GM23338 (cell line): ENCODE measurements at regions not wholly inside any gene's neighbourhood (a gene's known extent, or its start where the extent isn't known, plus 50 kb on each side); places are given as distances from the start of the nearest gene placed in this dataset.

Experiments used
- ATAC-seq: fragments of 200-7000 bp; cut with Tn5 transposase; 3 replicates; pipeline ENCODE4 v1.9.1; 2020
- DNase-seq: peaks from one replicate; pipeline ENCODE4 v3.0.0-alpha.2; 2015; ENCODE audit warnings: low spot score
- H2AFZ ChIP-seq: fragments of 200-600 bp; sonication (generic); 2 replicates; pipeline ENCODE4 v1.8.0; 2016; ENCODE audit warnings: antibody characterized with exemption, mild to moderate bottlenecking, moderate library complexity
- H3F3A ChIP-seq: fragments of 200-600 bp; sonication (generic); replicated peaks from 2 replicates; pipeline ENCODE4 v1.8.0; 2017; ENCODE audit warnings: antibody characterized with exemption, mixed run types, low read depth
- H3K27ac ChIP-seq: fragments of 200-600 bp; sonication (generic); 2 replicates; pipeline ENCODE4 v1.6.1; 2016; ENCODE audit warnings: low read depth
- H3K27me3 ChIP-seq: fragments of 200-600 bp; sonication (generic); 2 replicates; pipeline ENCODE4 v1.8.0; 2016; ENCODE audit warnings: mild to moderate bottlenecking, mixed run types, moderate library complexity; ENCODE audit not compliant: insufficient read depth
- H3K36me3 ChIP-seq: fragments of 200-600 bp; sonication (generic); 2 replicates; pipeline ENCODE4 v1.8.0; 2016; ENCODE audit warnings: mild to moderate bottlenecking; ENCODE audit not compliant: insufficient read depth
- H3K4me1 ChIP-seq: fragments of 200-600 bp; sonication (generic); 2 replicates; pipeline ENCODE4 v1.8.0; 2016; ENCODE audit warnings: mild to moderate bottlenecking, moderate library complexity; ENCODE audit not compliant: insufficient read depth
- H3K4me2 ChIP-seq: fragments of 200-600 bp; sonication (generic); 2 replicates; pipeline ENCODE4 v1.7.1; 2017; ENCODE audit warnings: mixed run types
- H3K4me3 ChIP-seq: fragments of 200-600 bp; sonication (generic); 2 replicates; pipeline ENCODE4 v1.6.1; 2016; ENCODE audit warnings: mixed run types
- H3K79me2 ChIP-seq: fragments of 200-600 bp; sonication (generic); replicated peaks from 2 replicates; pipeline ENCODE4 v1.8.0; 2017; ENCODE audit warnings: mild to moderate bottlenecking; ENCODE audit not compliant: insufficient read depth
- H3K9me2 ChIP-seq: fragments of 200-600 bp; sonication (generic); 2 replicates; pipeline ENCODE4 v1.8.0; 2017; ENCODE audit not compliant: insufficient read depth
- H4K20me1 ChIP-seq: fragments of 200-600 bp; sonication (generic); replicated peaks from 2 replicates; pipeline ENCODE4 v1.8.0; 2017; ENCODE audit warnings: mild to moderate bottlenecking; ENCODE audit not compliant: insufficient read depth
- H3K27ac Mint-ChIP-seq: 2 replicates; pipeline ENCODE4 v1.8.0; 2020; ENCODE audit warnings: inconsistent platforms, mild to moderate bottlenecking, moderate library complexity, mixed read lengths
- H3K27me3 Mint-ChIP-seq: 3 replicates; pipeline ENCODE4 v1.8.0; 2022; ENCODE audit warnings: low read depth, mild to moderate bottlenecking, moderate library complexity, mixed read lengths, inconsistent platforms; ENCODE audit not compliant: insufficient read depth, poor library complexity
- H3K36me3 Mint-ChIP-seq: 3 replicates; pipeline ENCODE4 v1.8.0; 2021; ENCODE audit warnings: low read depth, mild to moderate bottlenecking, inconsistent platforms, moderate library complexity, mixed read lengths
- H3K4me1 Mint-ChIP-seq: 3 replicates; pipeline ENCODE4 v1.8.0; 2020; ENCODE audit warnings: mild to moderate bottlenecking, inconsistent platforms, mixed read lengths
- H3K4me3 Mint-ChIP-seq: 3 replicates; pipeline ENCODE4 v1.8.0; 2021; ENCODE audit warnings: moderate library complexity, mild to moderate bottlenecking, inconsistent platforms, mixed read lengths
- H3K9me3 Mint-ChIP-seq: 3 replicates; pipeline ENCODE4 v1.8.0; 2020; ENCODE audit warnings: moderate library complexity, mild to moderate bottlenecking, inconsistent platforms, mixed read lengths
- CREB1 ChIP-seq: fragments of 250-450 bp; sonication (Bioruptor Pico); IDR thresholded peaks from 2 replicates; pipeline ENCODE4 v1.5.0; 2020; ENCODE audit warnings: low read depth, mild to moderate bottlenecking, moderate library complexity
- ETS1 ChIP-seq: IDR thresholded peaks from 2 replicates; pipeline ENCODE4 v1.6.1; 2016; ENCODE audit warnings: antibody characterized with exemption
- EZH2 ChIP-seq: fragments of 200-600 bp; sonication (generic); IDR thresholded peaks from one replicate; pipeline ENCODE4 v1.8.0; 2017; ENCODE audit warnings: antibody characterized with exemption, mild to moderate bottlenecking, low read depth; ENCODE audit not compliant: unreplicated experiment
- EZH2phosphoT487 ChIP-seq: fragments of 200-600 bp; sonication (generic); IDR thresholded peaks from one replicate; pipeline ENCODE4 v1.8.1; 2018; ENCODE audit warnings: antibody characterized with exemption; ENCODE audit not compliant: unreplicated experiment
- JUNB ChIP-seq: IDR thresholded peaks from one replicate; pipeline ENCODE4 v1.6.1; 2016; ENCODE audit warnings: antibody characterized with exemption; ENCODE audit not compliant: unreplicated experiment
- NANOG ChIP-seq: IDR thresholded peaks from 2 replicates; pipeline ENCODE4 v1.6.1; 2016; ENCODE audit warnings: antibody characterized with exemption, borderline replicate concordance
- POLR2AphosphoS5 ChIP-seq: IDR thresholded peaks from 2 replicates; pipeline ENCODE4 v1.6.1; 2016; ENCODE audit warnings: antibody characterized with exemption, low read depth
- REST ChIP-seq: IDR thresholded peaks from one replicate; pipeline ENCODE4 v1.6.1; 2018; ENCODE audit warnings: antibody characterized with exemption; ENCODE audit not compliant: unreplicated experiment
- STAT1 ChIP-seq: IDR thresholded peaks from one replicate; pipeline ENCODE4 v1.6.1; 2016; ENCODE audit warnings: antibody characterized with exemption; ENCODE audit not compliant: unreplicated experiment
- ZNF114 ChIP-seq: fragments of 250-450 bp; sonication (Bioruptor Pico); IDR thresholded peaks from 2 replicates; pipeline ENCODE4 v1.5.0; 2020; ENCODE audit warnings: mild to moderate bottlenecking, moderate library complexity
- ZNF331 ChIP-seq: fragments of 250-450 bp; sonication (Bioruptor Pico); IDR thresholded peaks from 2 replicates; pipeline ENCODE4 v1.5.0; 2020; ENCODE audit warnings: low read depth, mild to moderate bottlenecking, moderate library complexity
- ZNF462 ChIP-seq: fragments of 250-450 bp; sonication (Bioruptor Pico); IDR thresholded peaks from 2 replicates; pipeline ENCODE4 v1.5.0; 2020; ENCODE audit warnings: mild to moderate bottlenecking, moderate library complexity
- TF ChIP-seq, protein P1 (sequence below), 2 experiments: fragments of 200-600 bp in 1 of 2; sonication (generic) in 1 of 2; conservative IDR thresholded peaks; 2 replicates each; pipeline versions ENCODE4 v1.5.1 to v1.6.1; 2016 to 2017; ENCODE audit warnings: antibody characterized with exemption in 2 of 2, low read depth in 2 of 2, mild to moderate bottlenecking in 2 of 2, moderate library complexity in 1 of 2

DNA sequence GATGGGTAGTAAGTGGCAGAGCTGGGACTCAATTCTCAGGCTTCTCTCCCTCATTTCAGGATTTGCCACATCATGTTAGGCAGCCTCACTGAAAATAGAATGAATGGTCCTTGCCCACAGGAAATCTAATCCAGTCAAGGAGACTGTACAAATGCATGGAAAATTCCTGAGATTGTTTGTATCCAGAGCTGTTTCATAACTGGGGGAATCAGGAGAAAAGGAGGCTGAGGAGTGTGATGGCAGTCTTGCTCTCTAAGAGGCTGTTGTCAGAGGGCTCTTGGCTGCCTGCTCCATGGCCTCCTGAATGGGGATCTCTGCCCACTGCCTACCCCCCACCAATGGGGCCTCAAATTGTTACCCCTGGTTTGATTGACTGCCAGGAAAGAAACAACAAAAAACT is 141.9 kb upstream of the TNR start:
- no peak for ATAC-seq
- peaks cover 31% of the 10 kb centered on the region for H3K27me3 Mint-ChIP-seq
- H3K27ac ChIP-seq = no peak overlapping the region
- no peaks in the 10 kb centered on the region for H3K36me3 ChIP-seq
- H3K27me3 ChIP-seq = peaks cover 37% of the 10 kb centered on the region
- no peaks in the 10 kb centered on the region for H3K4me1 ChIP-seq
- H3K9me3 Mint-ChIP-seq = no peaks in the 10 kb centered on the region
- H3F3A ChIP-seq = no peaks in the 10 kb centered on the region
- DNase-seq = no peak
- H3K9me2 ChIP-seq = no peaks in the 10 kb centered on the region
- H3K4me3 Mint-ChIP-seq = no peak overlapping the region
- no peak overlapping the region for H2AFZ ChIP-seq
- H3K27ac Mint-ChIP-seq = no peak overlapping the region
- H4K20me1 ChIP-seq = no peaks in the 10 kb centered on the region; the same call in 1 of the 2 replicates
- no peak overlapping the region for H3K4me2 ChIP-seq
- no peaks in the 10 kb centered on the region for H3K79me2 ChIP-seq
- H3K36me3 Mint-ChIP-seq = no peaks in the 10 kb centered on the region
- H3K4me1 Mint-ChIP-seq = peaks cover 19% of the 10 kb centered on the region
- no peak for TF ChIP-seq CREB1
- no peak for TF ChIP-seq ZNF462 (CRISPR knock-in tag)
- TF ChIP-seq POLR2AphosphoS5 = no peak
- TF ChIP-seq STAT1 = no peak
- TF ChIP-seq, protein P1, sequence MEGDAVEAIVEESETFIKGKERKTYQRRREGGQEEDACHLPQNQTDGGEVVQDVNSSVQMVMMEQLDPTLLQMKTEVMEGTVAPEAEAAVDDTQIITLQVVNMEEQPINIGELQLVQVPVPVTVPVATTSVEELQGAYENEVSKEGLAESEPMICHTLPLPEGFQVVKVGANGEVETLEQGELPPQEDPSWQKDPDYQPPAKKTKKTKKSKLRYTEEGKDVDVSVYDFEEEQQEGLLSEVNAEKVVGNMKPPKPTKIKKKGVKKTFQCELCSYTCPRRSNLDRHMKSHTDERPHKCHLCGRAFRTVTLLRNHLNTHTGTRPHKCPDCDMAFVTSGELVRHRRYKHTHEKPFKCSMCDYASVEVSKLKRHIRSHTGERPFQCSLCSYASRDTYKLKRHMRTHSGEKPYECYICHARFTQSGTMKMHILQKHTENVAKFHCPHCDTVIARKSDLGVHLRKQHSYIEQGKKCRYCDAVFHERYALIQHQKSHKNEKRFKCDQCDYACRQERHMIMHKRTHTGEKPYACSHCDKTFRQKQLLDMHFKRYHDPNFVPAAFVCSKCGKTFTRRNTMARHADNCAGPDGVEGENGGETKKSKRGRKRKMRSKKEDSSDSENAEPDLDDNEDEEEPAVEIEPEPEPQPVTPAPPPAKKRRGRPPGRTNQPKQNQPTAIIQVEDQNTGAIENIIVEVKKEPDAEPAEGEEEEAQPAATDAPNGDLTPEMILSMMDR (conservative IDR thresholded peaks at IDR 0.05; ENCODE audit: low read depth in 2 of 2) = no peak
- TF ChIP-seq JUNB = no peak
- TF ChIP-seq ZNF114 (CRISPR knock-in tag) = no peak
- TF ChIP-seq REST = no peak
- no peak for TF ChIP-seq NANOG
- TF ChIP-seq EZH2phosphoT487 = no peak
- TF ChIP-seq ZNF331 (CRISPR knock-in tag) = no peak
- no peak for TF ChIP-seq ETS1
- TF ChIP-seq EZH2 = no peak
- no peak overlapping the region for H3K4me3 ChIP-seq
